Suppressor macrophage treated with lipopolysaccharide for 1 hour (primary cell): ENCODE measurements at regions not wholly inside any gene's neighbourhood (a gene's known extent, or its start where the extent isn't known, plus 50 kb on each side); places are given as distances from the start of the nearest gene placed in this dataset.
"Not testable (repeated sequence)": the region's sequence is repeated elsewhere in the genome, so short reads cannot be mapped to it uniquely, and the experiment has no call there.

ENCODE experiments used
- DNase-seq, 3 donors: peaks; one replicate each; pipeline ENCODE4 v3.0.0-alpha.2; 2020 to 2022

- DNase-seq = peak in 1 of 3 donors; percentile 1
These were observed 357.9 kb upstream of the DEFB115 start for GRCh38 chr20:30899370-30900079.

GRCh38 chr20:30900080-30900719, 357.3 kb upstream of the DEFB115 start:
- not testable (repeated sequence) for DNase-seq

- not testable (repeated sequence) for DNase-seq
These were observed 352.2 kb upstream of the DEFB115 start for GRCh38 chr20:30905231-30905630.

GRCh38 chr20:30910937-30911725, 346.3 kb upstream of the DEFB115 start:
- no peak for DNase-seq

- not testable (repeated sequence) for DNase-seq
These were observed 345.4 kb upstream of the DEFB115 start for GRCh38 chr20:30911832-30912660.

- DNase-seq = not testable (repeated sequence)
These were observed 344.8 kb upstream of the DEFB115 start for GRCh38 chr20:30912661-30913026.

- DNase-seq = not testable (repeated sequence)
These were observed 341.1 kb upstream of the DEFB115 start for GRCh38 chr20:30916404-30916803.

GRCh38 chr20:30919514-30920188, 337.8 kb upstream of the DEFB115 start:
- no peak for DNase-seq

GRCh38 chr20:30921286-30922071, 336.0 kb upstream of the DEFB115 start:
- no peak for DNase-seq

- no peak for DNase-seq
These were observed 335.3 kb upstream of the DEFB115 start for GRCh38 chr20:30922129-30922528.

- DNase-seq = no peak
These were observed 319.7 kb upstream of the DEFB115 start for GRCh38 chr20:30937790-30938189.

- no peak for DNase-seq
These were observed 307.7 kb upstream of the DEFB115 start for GRCh38 chr20:30949761-30950160.

- DNase-seq = not testable (repeated sequence)
These were observed 306.4 kb upstream of the DEFB115 start for GRCh38 chr20:30951088-30951487.

- not testable (repeated sequence) for DNase-seq
These were observed 300.8 kb upstream of the DEFB115 start for GRCh38 chr20:30956649-30957048.

GRCh38 chr20:30959208-30959607, 298.3 kb upstream of the DEFB115 start:
- not testable (repeated sequence) for DNase-seq

GRCh38 chr20:30963591-30963990, 293.9 kb upstream of the DEFB115 start:
- DNase-seq = no peak

- not testable (repeated sequence) for DNase-seq
These were observed 281.6 kb upstream of the DEFB115 start for GRCh38 chr20:30975859-30976258.

- DNase-seq = no peak
These were observed 272.1 kb upstream of the DEFB115 start for GRCh38 chr20:30985386-30985785.
